Fibroblast of the aortic adventitia (primary cell): ENCODE measurements at regions not wholly inside any gene's neighbourhood (a gene's known extent, or its start where the extent isn't known, plus 50 kb on each side); places are given as distances from the start of the nearest gene placed in this dataset.

Source experiments
- DNase-seq: peaks from one replicate; pipeline ENCODE4 v3.0.0-alpha.2; 2010; ENCODE audit warnings: low read depth
- H3K4me3 ChIP-seq: 2 replicates; pipeline ENCODE4 v1.5.1; 2011; ENCODE audit warnings: low read depth, mild to moderate bottlenecking, control low read depth, low read length, moderate library complexity
- TF ChIP-seq, protein P1 (sequence below): IDR thresholded peaks from 2 replicates; pipeline ENCODE4 v1.5.1; 2011; ENCODE audit warnings: mild to moderate bottlenecking, low read length, control low read depth, inconsistent platforms; ENCODE audit not compliant: insufficient read depth

DNA sequence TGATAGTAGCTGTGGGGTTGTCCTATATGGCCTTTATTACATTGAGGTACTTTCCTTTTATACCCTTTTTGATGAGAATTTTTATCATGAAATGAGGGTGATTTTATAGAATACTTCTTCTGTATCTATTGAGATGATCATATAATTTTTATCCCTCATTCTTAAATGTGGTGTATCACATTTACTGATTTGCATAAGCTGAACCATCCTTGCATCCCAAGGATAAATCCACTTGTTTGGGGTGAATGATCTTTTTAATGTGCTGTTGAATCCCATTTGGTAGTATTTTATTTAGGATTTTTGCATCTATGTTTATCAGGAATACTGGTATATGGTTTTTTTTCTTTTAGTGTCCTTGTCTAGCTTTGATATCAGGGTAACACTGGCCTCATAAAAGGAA lies 84.5 kb upstream of the IL6 start:
- TF ChIP-seq, protein P1, sequence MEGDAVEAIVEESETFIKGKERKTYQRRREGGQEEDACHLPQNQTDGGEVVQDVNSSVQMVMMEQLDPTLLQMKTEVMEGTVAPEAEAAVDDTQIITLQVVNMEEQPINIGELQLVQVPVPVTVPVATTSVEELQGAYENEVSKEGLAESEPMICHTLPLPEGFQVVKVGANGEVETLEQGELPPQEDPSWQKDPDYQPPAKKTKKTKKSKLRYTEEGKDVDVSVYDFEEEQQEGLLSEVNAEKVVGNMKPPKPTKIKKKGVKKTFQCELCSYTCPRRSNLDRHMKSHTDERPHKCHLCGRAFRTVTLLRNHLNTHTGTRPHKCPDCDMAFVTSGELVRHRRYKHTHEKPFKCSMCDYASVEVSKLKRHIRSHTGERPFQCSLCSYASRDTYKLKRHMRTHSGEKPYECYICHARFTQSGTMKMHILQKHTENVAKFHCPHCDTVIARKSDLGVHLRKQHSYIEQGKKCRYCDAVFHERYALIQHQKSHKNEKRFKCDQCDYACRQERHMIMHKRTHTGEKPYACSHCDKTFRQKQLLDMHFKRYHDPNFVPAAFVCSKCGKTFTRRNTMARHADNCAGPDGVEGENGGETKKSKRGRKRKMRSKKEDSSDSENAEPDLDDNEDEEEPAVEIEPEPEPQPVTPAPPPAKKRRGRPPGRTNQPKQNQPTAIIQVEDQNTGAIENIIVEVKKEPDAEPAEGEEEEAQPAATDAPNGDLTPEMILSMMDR = no peak
- H3K4me3 ChIP-seq = no peak overlapping the region
- DNase-seq = no peak

DNA sequence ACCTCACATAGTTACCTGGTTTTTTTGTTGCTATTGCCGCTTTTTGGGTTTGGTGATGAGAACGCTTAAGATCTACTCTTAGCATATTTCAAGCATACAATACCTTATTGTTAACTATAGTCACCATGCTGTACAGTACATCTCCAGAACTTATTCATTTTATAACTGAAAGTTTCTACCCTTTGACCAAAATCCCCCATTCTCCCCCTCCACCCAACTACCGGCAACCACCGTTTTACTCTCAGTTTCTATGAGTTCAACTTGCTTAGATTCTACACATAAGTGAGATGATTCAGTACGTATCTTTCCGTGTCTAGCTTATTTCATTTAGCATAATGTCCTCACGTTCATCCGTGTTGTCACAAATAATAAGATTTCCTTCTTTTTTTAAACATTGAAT lies 86.7 kb upstream of the IL6 start:
- no peak overlapping the region for H3K4me3 ChIP-seq
- TF ChIP-seq, protein P1 = no peak
- DNase-seq = no peak

DNA sequence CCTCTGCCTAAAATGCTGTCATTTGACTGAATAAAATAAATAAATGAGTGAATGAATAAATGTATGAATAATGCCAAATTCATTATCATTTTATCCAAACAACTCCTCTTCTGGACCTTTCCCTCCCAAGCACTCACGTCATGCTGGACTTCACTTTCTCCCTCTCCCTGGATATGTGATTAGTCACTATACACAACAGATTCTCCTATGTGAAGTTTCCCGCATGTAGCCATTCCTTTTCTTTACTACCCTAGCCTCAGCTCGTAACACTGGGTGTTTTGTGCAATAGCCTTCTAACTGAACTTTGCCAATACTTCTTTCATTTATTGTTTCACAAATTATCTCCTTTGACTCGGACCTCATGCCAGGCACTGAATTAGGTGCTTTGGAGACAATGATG lies 87.6 kb upstream of the IL6 start:
- TF ChIP-seq, protein P1 = no peak
- DNase-seq = peak; percentile 81
- H3K4me3 ChIP-seq = no peak overlapping the region

DNA sequence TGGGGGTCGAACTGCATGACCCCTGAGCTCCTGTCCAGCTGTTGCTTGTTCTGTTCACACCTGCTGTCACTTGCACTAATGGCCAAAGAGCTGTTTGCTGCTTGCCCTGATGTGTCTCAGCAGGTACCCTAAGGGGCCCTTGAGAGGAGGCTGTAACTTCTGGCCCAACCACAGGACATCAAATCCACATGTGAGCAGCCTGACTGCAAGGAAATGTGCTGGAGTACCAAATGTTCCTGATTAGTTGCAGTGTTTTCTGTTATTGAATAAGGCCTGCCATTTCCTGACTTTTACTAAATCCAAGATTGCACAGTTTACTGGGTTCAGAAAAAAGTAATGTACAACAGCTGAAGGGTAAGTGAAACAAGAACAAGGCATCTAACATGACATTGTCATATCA lies 91.7 kb upstream of the IL6 start:
- H3K4me3 ChIP-seq = no peak overlapping the region
- TF ChIP-seq, protein P1 = no peak
- DNase-seq = no peak

DNA sequence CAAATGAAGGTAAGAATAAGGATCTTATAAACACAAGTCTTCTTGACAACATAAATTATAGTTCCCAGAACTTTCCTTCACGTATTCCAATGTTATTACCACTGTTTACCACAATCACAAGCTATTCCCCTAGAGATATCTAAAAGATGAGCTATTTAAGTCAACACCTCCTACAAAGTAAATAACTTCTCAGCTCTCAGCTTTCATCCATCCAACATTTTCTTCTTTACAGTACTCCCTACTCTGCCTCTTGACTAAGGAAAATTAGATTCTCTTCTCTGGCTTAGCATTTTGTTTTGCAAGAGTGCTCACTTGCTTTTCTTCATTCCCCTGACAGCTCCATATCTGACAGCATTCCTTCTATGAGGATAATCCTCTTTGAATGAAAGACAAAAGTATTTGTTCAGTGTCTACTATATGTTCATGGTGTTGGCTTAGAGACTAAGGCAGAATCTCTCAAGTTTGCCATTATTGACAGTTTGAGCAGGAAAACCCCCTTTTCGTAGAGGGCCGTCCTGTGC lies 93.0 kb upstream of the IL6 start:
- TF ChIP-seq, protein P1 = no peak
- no peak for DNase-seq
- H3K4me3 ChIP-seq = no peak overlapping the region

DNA sequence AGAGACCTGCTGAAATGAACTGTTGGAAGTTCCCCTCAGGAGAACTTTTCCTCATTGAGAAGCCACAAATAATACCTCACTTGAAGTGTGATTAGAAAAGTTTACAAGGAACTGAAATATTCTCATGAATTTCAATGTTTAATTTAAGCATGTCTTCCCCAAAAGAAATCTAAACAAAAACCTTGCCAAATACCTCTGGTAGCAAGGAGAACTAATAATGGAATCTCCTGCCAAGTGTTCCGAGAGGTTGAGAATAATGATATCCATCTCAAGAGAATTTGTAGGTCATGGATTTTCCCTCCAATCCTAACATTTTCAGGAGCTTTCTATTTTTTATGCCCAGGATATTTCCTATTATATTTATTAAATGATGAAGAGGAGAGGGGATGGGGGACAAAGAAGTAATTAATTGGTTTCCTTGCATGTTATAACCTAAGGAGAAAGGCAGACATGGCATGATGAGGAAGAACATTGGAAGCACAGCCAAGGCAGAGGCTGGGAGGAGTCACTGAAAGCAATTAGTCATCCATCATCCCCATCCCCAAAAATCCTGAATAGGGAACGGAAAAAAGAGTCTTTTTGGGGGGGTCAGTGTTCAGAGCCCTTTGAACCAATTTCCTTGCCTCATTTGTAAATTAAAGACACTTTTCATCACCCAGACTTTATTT lies 93.6 kb upstream of the IL6 start:
- peak; percentile 55 for DNase-seq
- TF ChIP-seq, protein P1 = no peak
- no peak overlapping the region for H3K4me3 ChIP-seq

DNA sequence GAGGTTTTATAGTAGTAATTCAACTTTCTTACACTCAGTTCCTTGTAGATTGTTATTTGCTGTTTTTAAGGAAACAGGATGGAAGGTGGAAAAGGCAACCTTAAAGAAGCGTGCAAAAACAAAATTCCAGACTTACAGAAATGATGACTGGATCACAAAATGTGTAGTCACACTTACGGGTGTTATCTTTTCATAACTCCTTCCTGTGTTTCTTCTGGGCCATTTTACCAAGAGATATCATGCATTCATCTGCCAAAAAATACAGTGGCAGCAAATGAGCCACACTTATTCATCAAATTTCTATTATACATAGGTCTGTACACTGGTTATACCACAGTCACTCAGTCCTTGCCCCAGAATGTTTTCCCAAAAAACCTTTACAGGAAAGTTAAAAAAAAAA lies 94.3 kb upstream of the IL6 start:
- H3K4me3 ChIP-seq = no peak overlapping the region
- peak; percentile 79 for DNase-seq

More for the DNA sequence above, 94.3 kb upstream of the IL6 start:
- TF ChIP-seq, protein P1 = no peak
